Right forelimb (tissue), 1 donor: ENCODE measurements at regions not wholly inside any gene's neighbourhood (a gene's known extent, or its start where the extent isn't known, plus 50 kb on each side); places are given as distances from the start of the nearest gene placed in this dataset.
"Not testable (repeated sequence)": the region's sequence is repeated elsewhere in the genome, so short reads cannot be mapped to it uniquely, and the experiment has no call there.

Experiments
- DNase-seq: peaks from one replicate; pipeline ENCODE4 v3.0.0-alpha.2; 2018

GRCh38 chr14:104472073-104472472, 107.5 kb upstream of the C14orf180 start:
- DNase-seq, result no peak

GRCh38 chr14:104472536-104473243, 106.9 kb upstream of the C14orf180 start:
- DNase-seq, result no peak

GRCh38 chr14:104473244-104473565, 106.4 kb upstream of the C14orf180 start:
- DNase-seq, result no peak

- DNase-seq, result no peak
Measured at GRCh38 chr14:104473649-104474494, 105.7 kb upstream of the C14orf180 start.

- DNase-seq, result no peak
Measured at GRCh38 chr14:104474495-104475213, 104.9 kb upstream of the C14orf180 start.

- DNase-seq, result no peak
Measured at GRCh38 chr14:104475256-104475655, 104.3 kb upstream of the C14orf180 start.

- DNase-seq, result no peak
Measured at GRCh38 chr14:104475802-104476201, 103.8 kb upstream of the C14orf180 start.

- DNase-seq, result no peak
Measured at GRCh38 chr14:104476437-104476836, 103.1 kb upstream of the C14orf180 start.

- no peak for DNase-seq
Measured at GRCh38 chr14:104477117-104477623, 102.4 kb upstream of the C14orf180 start.

- no peak for DNase-seq
Measured at GRCh38 chr14:104477666-104478380, 101.7 kb upstream of the C14orf180 start.

GRCh38 chr14:104478656-104479055, 100.9 kb upstream of the C14orf180 start:
- DNase-seq, result no peak

- no peak for DNase-seq
Measured at GRCh38 chr14:104479901-104480300, 99.7 kb upstream of the C14orf180 start.

GRCh38 chr14:104481323-104481722, 98.2 kb upstream of the C14orf180 start:
- no peak for DNase-seq

GRCh38 chr14:104482017-104482416, 97.5 kb upstream of the C14orf180 start:
- not testable (repeated sequence) for DNase-seq

- no peak for DNase-seq
Measured at GRCh38 chr14:104486222-104486923, 93.2 kb upstream of the C14orf180 start.

GRCh38 chr14:104494483-104494882, 85.1 kb upstream of the C14orf180 start:
- no peak for DNase-seq

- DNase-seq, result no peak
Measured at GRCh38 chr14:104496095-104496494, 83.5 kb upstream of the C14orf180 start.

- DNase-seq, result peak; percentile 32
Measured at GRCh38 chr14:104499784-104500760, 79.5 kb upstream of the C14orf180 start.

GRCh38 chr14:104502060-104502459, 77.5 kb upstream of the C14orf180 start:
- peak; percentile 6 for DNase-seq

GRCh38 chr14:104503691-104504090, 75.9 kb upstream of the C14orf180 start:
- DNase-seq, result peak; percentile 40
